ENCODE measurements at regions not wholly inside any gene's neighbourhood (a gene's known extent, or its start where the extent isn't known, plus 50 kb on each side); places are given as distances from the start of the nearest gene placed in this dataset.
A peak's percentile ranks its signal among the peaks of the same experiment; 100 is the strongest.

- CTCF ChIA-PET, result interaction anchor here (1.1 kb wide), 1 partner anchor 404 kb away, joined by 3 read pairs; no protein-coding TSS in a partner anchor
- H3K4me3 ChIP-seq (ENCODE audit: low read depth, low read length), result no peak overlapping the region
- TF ChIP-seq, protein P1, sequence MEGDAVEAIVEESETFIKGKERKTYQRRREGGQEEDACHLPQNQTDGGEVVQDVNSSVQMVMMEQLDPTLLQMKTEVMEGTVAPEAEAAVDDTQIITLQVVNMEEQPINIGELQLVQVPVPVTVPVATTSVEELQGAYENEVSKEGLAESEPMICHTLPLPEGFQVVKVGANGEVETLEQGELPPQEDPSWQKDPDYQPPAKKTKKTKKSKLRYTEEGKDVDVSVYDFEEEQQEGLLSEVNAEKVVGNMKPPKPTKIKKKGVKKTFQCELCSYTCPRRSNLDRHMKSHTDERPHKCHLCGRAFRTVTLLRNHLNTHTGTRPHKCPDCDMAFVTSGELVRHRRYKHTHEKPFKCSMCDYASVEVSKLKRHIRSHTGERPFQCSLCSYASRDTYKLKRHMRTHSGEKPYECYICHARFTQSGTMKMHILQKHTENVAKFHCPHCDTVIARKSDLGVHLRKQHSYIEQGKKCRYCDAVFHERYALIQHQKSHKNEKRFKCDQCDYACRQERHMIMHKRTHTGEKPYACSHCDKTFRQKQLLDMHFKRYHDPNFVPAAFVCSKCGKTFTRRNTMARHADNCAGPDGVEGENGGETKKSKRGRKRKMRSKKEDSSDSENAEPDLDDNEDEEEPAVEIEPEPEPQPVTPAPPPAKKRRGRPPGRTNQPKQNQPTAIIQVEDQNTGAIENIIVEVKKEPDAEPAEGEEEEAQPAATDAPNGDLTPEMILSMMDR (IDR thresholded peaks at IDR 0.05; ENCODE audit: insufficient read depth, low read depth, low read length), result no peak
- POLR2A ChIA-PET, result no interaction called here
- no peak for DNase-seq (ENCODE audit: low read depth)
- peaks cover 6% of the 10 kb centered on the region; the same call in 1 of the 2 replicates for H3K27me3 ChIP-seq (ENCODE audit: control insufficient read depth, insufficient read depth, low read length)
- H3K36me3 ChIP-seq (ENCODE audit: control insufficient read depth, insufficient read depth, low read length), result no peaks in the 10 kb centered on the region
These were observed 113.7 kb upstream of the COPS8 start for GRCh38 chr2:236971919-236972381.

- TF ChIP-seq, protein P1 (IDR thresholded peaks at IDR 0.05; ENCODE audit: insufficient read depth, low read depth, low read length), result no peak
- H3K4me3 ChIP-seq (ENCODE audit: low read depth, low read length), result no peak overlapping the region
These were observed 113.0 kb upstream of the COPS8 start for GRCh38 chr2:236972491-236973342.

GRCh38 chr2:236973343-236973980 is 112.2 kb upstream of the COPS8 start:
- TF ChIP-seq, protein P1 (IDR thresholded peaks at IDR 0.05; ENCODE audit: insufficient read depth, low read depth, low read length), result no peak
- no peak overlapping the region for H3K4me3 ChIP-seq (ENCODE audit: low read depth, low read length)
- peaks cover 6% of the 10 kb centered on the region; the same call in 1 of the 2 replicates for H3K27me3 ChIP-seq (ENCODE audit: control insufficient read depth, insufficient read depth, low read length)
- DNase-seq (ENCODE audit: low read depth), result no peak
- ChIA-PET CTCF (interaction anchor here (1.1 to 1.4 kb wide), 2 partner anchors 405 to 437 kb away, joined by 3 to 4 read pairs; no protein-coding TSS in a partner anchor), POLR2A (no interaction called here)
- H3K36me3 ChIP-seq (ENCODE audit: control insufficient read depth, insufficient read depth, low read length), result no peaks in the 10 kb centered on the region

More at GRCh38 chr2:236972491-236973342, 113.0 kb upstream of the COPS8 start:
- POLR2A ChIA-PET, result no interaction called here
- CTCF ChIA-PET, result interaction anchor here (1.1 to 1.4 kb wide), 2 partner anchors 404 to 437 kb away, joined by 3 to 4 read pairs; no protein-coding TSS in a partner anchor
- H3K36me3 ChIP-seq (ENCODE audit: control insufficient read depth, insufficient read depth, low read length), result no peaks in the 10 kb centered on the region
- peaks cover 6% of the 10 kb centered on the region; the same call in 1 of the 2 replicates for H3K27me3 ChIP-seq (ENCODE audit: control insufficient read depth, insufficient read depth, low read length)
- peak; percentile 81 for DNase-seq (ENCODE audit: low read depth)

- ChIA-PET CTCF (no interaction called here), POLR2A (no interaction called here)
- TF ChIP-seq, protein P1 (IDR thresholded peaks at IDR 0.05; ENCODE audit: insufficient read depth, low read depth, low read length), result no peak
- Histone ChIP-seq H3K4me3 (ENCODE audit: low read depth, low read length) (no peak overlapping the region), H3K27me3 (ENCODE audit: control insufficient read depth, insufficient read depth, low read length) (peaks cover 6% of the 10 kb centered on the region; the same call in 1 of the 2 replicates), H3K36me3 (ENCODE audit: control insufficient read depth, insufficient read depth, low read length) (no peaks in the 10 kb centered on the region)
- DNase-seq (ENCODE audit: low read depth), result no peak
These were observed 111.5 kb upstream of the COPS8 start for GRCh38 chr2:236974148-236974547.

GRCh38 chr2:236974752-236975151 is 110.9 kb upstream of the COPS8 start:
- Histone ChIP-seq H3K27me3 (ENCODE audit: control insufficient read depth, insufficient read depth, low read length) (peaks cover 6% of the 10 kb centered on the region; the same call in 1 of the 2 replicates), H3K36me3 (ENCODE audit: control insufficient read depth, insufficient read depth, low read length) (no peaks in the 10 kb centered on the region), H3K4me3 (ENCODE audit: low read depth, low read length) (no peak overlapping the region)
- ChIA-PET POLR2A (no interaction called here), CTCF (no interaction called here)
- TF ChIP-seq, protein P1 (IDR thresholded peaks at IDR 0.05; ENCODE audit: insufficient read depth, low read depth, low read length), result no peak
- DNase-seq (ENCODE audit: low read depth), result no peak
